ENCODE measurements at regions not wholly inside any gene's neighbourhood (a gene's known extent, or its start where the extent isn't known, plus 50 kb on each side); places are given as distances from the start of the nearest gene placed in this dataset.
"Not testable (repeated sequence)": the region's sequence is repeated elsewhere in the genome, so short reads cannot be mapped to it uniquely, and the experiment has no call there.

DNA sequence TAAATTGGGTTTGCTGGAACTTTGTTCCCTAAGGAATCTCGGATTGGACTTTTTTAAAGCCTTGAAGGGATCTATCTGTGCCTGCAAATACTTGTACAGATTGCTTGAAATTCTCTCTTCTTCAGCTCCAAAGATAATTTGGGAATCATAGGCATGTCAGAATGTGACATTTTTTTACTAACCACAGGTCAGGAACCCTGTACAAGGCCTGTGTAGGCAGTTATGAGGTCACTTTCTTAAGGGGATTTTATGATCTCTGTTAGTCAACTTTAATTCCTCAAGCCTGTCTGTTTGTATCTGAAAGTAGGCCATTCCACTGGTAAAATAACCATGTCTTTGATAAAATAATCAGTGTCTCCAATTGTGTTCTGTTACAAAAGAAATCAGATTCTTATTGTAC is 369.9 kb upstream of the NPAP1 start:
- H3K27me3 ChIP-seq; H3K36me3 ChIP-seq; H3K27ac ChIP-seq; intact Hi-C loops (cut with DNase I; ENCODE audit: low total_unique reads); H3K9me3 ChIP-seq; DNase-seq; H3K4me1 ChIP-seq; H3K4me3 ChIP-seq: not testable (repeated sequence)

DNA sequence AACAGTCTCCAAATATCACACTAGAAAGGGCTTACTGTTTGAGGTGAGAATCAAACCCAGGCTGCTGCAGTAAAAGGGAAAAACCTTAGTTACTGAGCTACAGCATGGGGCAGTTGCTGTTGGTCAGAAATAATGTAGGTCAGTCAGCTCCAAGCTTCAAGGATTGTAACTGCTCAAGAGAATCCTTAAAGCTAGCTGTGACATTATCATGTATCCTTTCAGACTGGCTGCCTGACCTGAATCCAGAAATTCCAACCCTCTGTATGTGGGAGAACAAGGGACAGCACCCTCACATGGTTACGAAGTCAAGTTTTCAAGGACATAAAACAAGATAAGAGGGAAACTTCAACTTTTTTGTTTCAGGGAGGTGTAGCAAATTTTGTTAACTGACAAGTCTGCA is 365.9 kb upstream of the NPAP1 start:
- H3K4me1 ChIP-seq; DNase-seq; intact Hi-C loops (cut with DNase I; ENCODE audit: low total_unique reads); H3K9me3 ChIP-seq; H3K4me3 ChIP-seq; H3K27ac ChIP-seq; H3K27me3 ChIP-seq; H3K36me3 ChIP-seq: not testable (repeated sequence)

DNA sequence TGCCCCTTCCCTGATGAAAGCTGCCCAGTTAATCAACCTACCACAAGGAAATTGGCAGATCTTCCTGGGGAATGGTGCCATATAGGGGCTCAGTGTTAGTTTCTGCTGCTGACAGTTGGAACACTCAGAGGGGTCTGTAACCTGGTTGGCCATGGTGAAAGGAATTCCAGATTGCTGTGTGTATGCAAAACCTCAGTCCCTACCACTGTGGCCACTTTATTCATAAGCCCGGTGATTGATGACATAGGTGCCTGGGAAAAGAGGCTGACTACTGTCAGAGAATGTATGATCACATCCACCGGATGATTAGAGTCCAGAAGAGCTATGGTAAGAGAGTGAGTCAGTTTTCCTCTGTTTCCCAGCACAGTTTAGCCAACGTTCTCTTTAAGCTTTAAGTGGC is 363.9 kb upstream of the NPAP1 start:
- DNase-seq; H3K4me3 ChIP-seq; H3K4me1 ChIP-seq; intact Hi-C loops (cut with DNase I; ENCODE audit: low total_unique reads); H3K9me3 ChIP-seq; H3K27ac ChIP-seq; H3K27me3 ChIP-seq; H3K36me3 ChIP-seq: not testable (repeated sequence)

DNA sequence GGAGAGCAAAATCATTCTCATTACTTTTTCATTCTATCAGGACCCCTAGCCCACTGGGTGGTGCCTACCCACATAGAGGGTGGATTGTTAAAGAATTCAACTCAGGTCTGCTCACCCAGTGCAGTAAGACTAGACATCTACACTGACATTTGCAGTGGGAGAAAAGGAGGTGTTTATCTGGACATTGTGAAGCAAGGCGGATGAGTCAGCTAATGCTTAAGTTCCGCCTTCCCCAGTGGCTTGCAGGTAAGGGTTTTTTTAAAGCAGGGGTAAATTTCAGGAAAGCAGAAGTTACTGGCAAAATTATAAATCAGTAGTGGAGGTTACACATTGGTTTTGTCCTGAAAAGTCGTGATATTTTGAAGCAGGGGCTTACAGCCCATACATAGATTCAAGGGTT is 359.2 kb upstream of the NPAP1 start:
- DNase-seq; H3K27ac ChIP-seq; H3K27me3 ChIP-seq; intact Hi-C loops (cut with DNase I; ENCODE audit: low total_unique reads); H3K4me3 ChIP-seq; H3K9me3 ChIP-seq; H3K4me1 ChIP-seq; H3K36me3 ChIP-seq: not testable (repeated sequence)

DNA sequence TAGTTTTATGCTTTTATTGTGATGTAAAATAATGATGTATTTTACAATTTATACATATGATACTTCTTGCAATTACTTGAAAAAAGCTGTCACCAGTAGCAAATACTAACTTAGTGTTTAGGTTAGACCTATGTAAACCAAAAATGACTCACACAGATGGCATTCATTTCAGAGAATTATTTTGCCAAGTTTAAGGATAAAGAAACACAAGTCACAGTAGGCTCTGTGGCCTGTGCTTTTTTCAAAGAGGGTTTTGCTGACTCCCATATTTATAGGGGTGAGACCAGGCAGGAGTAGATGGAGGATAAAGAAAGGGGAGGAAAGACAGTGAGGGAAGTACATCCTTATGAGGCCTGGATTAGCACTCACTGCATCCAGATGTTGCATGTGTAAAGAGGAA is 356.6 kb upstream of the NPAP1 start:
- DNase-seq = no peak
- Histone ChIP-seq H3K4me1 (no peaks in the 10 kb centered on the region), H3K27me3 (no peaks in the 10 kb centered on the region), H3K9me3 (no peaks in the 10 kb centered on the region), H3K27ac (no peak overlapping the region), H3K4me3 (no peak overlapping the region), H3K36me3 (no peaks in the 10 kb centered on the region)
- intact Hi-C loops (cut with DNase I; ENCODE audit: low total_unique reads) = no loop called here
- TF ChIP-seq, protein P1, sequence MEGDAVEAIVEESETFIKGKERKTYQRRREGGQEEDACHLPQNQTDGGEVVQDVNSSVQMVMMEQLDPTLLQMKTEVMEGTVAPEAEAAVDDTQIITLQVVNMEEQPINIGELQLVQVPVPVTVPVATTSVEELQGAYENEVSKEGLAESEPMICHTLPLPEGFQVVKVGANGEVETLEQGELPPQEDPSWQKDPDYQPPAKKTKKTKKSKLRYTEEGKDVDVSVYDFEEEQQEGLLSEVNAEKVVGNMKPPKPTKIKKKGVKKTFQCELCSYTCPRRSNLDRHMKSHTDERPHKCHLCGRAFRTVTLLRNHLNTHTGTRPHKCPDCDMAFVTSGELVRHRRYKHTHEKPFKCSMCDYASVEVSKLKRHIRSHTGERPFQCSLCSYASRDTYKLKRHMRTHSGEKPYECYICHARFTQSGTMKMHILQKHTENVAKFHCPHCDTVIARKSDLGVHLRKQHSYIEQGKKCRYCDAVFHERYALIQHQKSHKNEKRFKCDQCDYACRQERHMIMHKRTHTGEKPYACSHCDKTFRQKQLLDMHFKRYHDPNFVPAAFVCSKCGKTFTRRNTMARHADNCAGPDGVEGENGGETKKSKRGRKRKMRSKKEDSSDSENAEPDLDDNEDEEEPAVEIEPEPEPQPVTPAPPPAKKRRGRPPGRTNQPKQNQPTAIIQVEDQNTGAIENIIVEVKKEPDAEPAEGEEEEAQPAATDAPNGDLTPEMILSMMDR (IDR thresholded peaks at IDR 0.05) = no peak
- TF ChIP-seq POLR2A (IDR thresholded peaks at IDR 0.05) = no peak

DNA sequence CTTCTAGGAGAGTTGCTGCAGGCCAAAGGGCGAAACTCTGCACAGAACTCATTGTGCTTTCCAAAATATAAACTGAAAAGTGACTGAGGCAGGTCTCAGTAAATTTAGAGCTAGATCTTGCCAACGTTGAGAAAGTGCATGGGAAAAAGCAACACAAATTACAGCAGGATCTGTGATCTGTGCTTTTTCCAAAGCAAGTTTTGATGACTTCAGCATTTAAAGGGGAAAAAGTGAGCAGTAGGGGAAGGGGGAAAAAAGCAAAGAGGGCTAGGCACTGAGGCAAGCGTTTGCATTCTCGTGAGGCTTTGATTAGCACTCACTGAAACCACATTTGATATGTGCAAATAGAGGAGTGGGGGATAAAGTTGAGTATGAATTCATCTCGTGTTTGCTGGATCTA is 351.5 kb upstream of the NPAP1 start:
- H3K27ac ChIP-seq; H3K27me3 ChIP-seq; H3K9me3 ChIP-seq; DNase-seq; H3K36me3 ChIP-seq; H3K4me1 ChIP-seq; H3K4me3 ChIP-seq; intact Hi-C loops (cut with DNase I; ENCODE audit: low total_unique reads): not testable (repeated sequence)

DNA sequence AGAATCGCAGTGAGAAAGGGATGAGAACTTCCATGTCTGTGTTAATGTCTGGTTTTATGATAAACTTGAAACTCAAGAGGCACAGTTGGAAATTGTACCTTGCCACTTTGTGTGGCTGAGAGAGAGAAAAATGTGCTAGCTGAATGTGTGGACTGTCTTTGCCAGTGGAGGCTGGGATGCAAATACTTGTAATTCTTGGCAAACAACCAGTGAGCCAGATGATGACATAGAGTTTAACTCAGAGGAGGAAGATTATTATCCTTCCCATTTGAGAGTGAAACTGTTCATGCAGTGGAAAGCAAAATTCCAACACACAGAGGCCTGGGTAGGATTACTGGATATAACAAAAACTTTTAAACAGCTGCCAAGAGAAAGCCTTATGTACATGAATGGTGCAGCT is 349.1 kb upstream of the NPAP1 start:
- intact Hi-C loops (cut with DNase I; ENCODE audit: low total_unique reads); H3K4me1 ChIP-seq; H3K9me3 ChIP-seq; DNase-seq; H3K4me3 ChIP-seq; H3K27me3 ChIP-seq; H3K36me3 ChIP-seq; H3K27ac ChIP-seq: not testable (repeated sequence)

DNA sequence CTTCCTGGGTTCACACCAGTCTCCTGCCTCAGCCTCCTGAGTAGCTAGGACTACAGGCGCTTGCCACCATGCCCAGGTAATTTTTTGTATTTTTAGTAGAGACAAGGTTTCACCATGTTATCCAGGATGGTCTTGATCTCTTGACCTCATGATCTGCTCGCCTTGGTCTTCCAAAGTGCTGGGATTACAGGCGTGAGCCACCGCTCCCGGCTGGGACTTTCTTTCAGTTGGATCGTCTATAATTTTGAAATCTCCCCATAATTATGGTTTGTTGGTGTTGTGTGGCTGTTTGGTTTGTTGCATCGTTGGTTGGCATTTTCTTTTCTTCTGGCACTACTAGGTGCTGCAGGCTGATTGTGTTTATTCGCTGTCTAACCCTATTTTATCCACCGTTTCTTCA is 343.6 kb upstream of the NPAP1 start:
- H3K4me1 ChIP-seq; intact Hi-C loops (cut with DNase I; ENCODE audit: low total_unique reads); H3K36me3 ChIP-seq; H3K4me3 ChIP-seq; H3K9me3 ChIP-seq; H3K27ac ChIP-seq; H3K27me3 ChIP-seq; DNase-seq: not testable (repeated sequence)

DNA sequence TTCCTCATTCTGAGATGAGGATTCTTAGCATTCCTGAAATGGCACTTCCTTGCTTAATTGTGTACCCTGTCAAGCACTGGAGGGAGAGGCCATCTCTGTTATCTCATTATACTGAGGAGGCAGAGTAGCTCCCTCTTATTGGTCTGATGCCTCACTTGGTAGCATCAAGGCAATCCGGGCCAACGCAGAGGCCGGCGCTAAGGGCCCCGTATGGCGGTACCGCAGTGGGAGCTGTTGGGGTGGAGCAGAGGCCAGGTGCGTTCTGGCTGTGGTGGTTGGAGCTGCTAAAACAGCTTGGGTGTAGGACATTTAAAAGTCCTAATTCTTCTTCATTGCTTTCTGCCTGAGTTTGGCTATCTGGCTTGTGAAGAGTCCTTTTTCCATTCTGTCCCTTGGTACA is 333.7 kb upstream of the NPAP1 start:
- H3K27ac ChIP-seq; H3K36me3 ChIP-seq; intact Hi-C loops (cut with DNase I; ENCODE audit: low total_unique reads); H3K27me3 ChIP-seq; H3K9me3 ChIP-seq; H3K4me1 ChIP-seq; H3K4me3 ChIP-seq; DNase-seq: not testable (repeated sequence)

DNA sequence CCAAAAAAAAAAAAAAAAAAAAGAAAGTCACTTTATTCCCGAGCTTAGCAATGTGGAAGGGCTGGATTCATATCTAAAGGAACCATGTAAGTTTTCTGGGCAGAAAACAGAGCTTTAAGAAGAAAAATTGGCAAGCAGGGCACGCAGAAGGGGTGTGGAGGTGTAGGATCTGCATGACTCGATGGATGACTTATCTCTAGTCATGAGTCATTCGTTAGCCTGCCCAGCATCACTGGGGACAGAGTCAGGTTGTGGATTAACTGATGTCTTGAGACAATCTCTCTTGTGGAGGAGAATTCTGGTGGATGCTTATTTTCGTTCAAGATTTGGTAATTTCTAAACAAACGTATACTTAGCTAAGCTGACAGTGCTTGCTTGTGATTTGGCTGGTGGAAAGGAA is 322.8 kb upstream of the NPAP1 start:
- DNase-seq; H3K4me3 ChIP-seq; intact Hi-C loops (cut with DNase I; ENCODE audit: low total_unique reads): not testable (repeated sequence)

DNA sequence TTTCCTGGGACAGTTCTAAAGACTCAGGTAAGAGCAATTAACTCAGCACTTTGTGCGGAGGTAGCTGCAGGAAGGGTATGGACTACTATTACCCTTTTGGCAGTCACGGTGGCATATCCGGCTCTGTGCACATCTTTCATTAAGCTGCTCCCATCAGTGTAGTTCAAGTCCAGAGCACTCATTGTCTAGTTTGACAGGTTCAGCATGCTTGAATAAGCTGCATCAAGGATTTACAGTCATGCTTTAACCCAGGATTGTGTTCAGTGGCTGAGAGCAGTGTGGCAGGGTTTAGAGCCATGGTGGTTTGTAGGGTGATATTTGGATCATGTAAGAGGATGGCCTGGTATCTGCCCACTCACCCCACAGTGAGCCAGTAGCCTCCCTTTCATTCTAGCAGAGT is 294.5 kb upstream of the NPAP1 start:
- H3K27ac ChIP-seq; intact Hi-C loops (cut with DNase I; ENCODE audit: low total_unique reads); H3K9me3 ChIP-seq; DNase-seq; H3K27me3 ChIP-seq; H3K4me3 ChIP-seq; H3K4me1 ChIP-seq; H3K36me3 ChIP-seq: not testable (repeated sequence)

More for the DNA sequence above, 322.8 kb upstream of the NPAP1 start:
- H3K27me3 ChIP-seq, H3K4me1 ChIP-seq, H3K9me3 ChIP-seq, H3K36me3 ChIP-seq, H3K27ac ChIP-seq: not testable (repeated sequence)

DNA sequence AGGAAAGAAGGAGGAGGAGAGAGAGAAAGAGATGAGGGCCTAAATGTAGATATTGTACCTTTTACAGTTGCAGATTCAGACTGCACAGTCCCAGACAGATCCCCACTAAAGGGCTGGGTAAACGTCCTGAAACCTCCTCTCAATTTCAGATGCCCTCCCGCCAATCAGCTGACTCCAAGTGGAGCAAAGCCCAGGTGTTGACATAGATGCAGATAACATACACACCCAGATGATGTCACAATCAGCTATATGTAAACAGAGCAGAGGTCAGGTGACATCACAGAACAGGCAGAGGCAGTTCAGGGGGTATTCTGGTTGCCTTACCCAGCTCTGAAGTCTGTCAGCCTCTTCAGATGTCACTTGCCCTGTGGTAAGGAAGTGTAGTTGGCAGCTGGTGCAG is 290.3 kb upstream of the NPAP1 start:
- H3K9me3 ChIP-seq; H3K27ac ChIP-seq; H3K4me3 ChIP-seq; H3K4me1 ChIP-seq; DNase-seq; H3K36me3 ChIP-seq; H3K27me3 ChIP-seq; intact Hi-C loops (cut with DNase I; ENCODE audit: low total_unique reads): not testable (repeated sequence)

All from uterus (tissue), 3 donors.